Panc1 (cell line): ENCODE measurements at regions not wholly inside any gene's neighbourhood (a gene's known extent, or its start where the extent isn't known, plus 50 kb on each side); places are given as distances from the start of the nearest gene placed in this dataset.

Source experiments
- ATAC-seq: fragments of 200-7000 bp; cut with Tn5 transposase; 2 replicates; pipeline ENCODE4 v1.9.1; 2020; ENCODE audit warnings: mild to moderate bottlenecking, moderate library complexity
- BruUV-seq: library from RNA; stranded (reverse); fragments of 400-500 nt; replicated peaks from 2 replicates; lab custom pipeline; 2021; lab: Mats Ljungman, UMichigan
- CTCF ChIA-PET: fragments of 300-600 bp; sonication (Branson Sonifier 250); formaldehyde crosslinking; loops from one replicate; lab custom pipeline; 2022; ENCODE audit warnings: antibody characterized with exemption; lab: Charles Lee
- POLR2A ChIA-PET: fragments of 300-600 bp; sonication (Branson Sonifier 250); formaldehyde crosslinking; loops from one replicate; lab custom pipeline; 2022; ENCODE audit warnings: antibody characterized with exemption; lab: Charles Lee
- DNase-seq: peaks from one replicate; pipeline ENCODE4 v3.0.0-alpha.2; 2010; ENCODE audit warnings: low read depth, low spot score
- H3K27ac ChIP-seq: 2 replicates; pipeline ENCODE4 v1.5.1; 2011; ENCODE audit warnings: mild to moderate bottlenecking, low read length, inconsistent platforms
- H3K27me3 ChIP-seq: fragments of 200-500 bp; sonication (Bioruptor generic); 2 replicates; pipeline ENCODE4 v1.6.0; 2014; ENCODE audit warnings: low read length, inconsistent platforms; ENCODE audit not compliant: control insufficient read depth, insufficient read depth
- H3K36me3 ChIP-seq: fragments of 200-500 bp; sonication (Bioruptor generic); 2 replicates; pipeline ENCODE4 v1.5.1; 2014; ENCODE audit warnings: inconsistent platforms, mild to moderate bottlenecking, low read length, moderate library complexity; ENCODE audit not compliant: control insufficient read depth, insufficient read depth
- H3K4me1 ChIP-seq: 2 replicates; pipeline ENCODE4 v1.5.1; 2011; ENCODE audit warnings: inconsistent platforms, mild to moderate bottlenecking, low read length, moderate library complexity; ENCODE audit not compliant: control insufficient read depth, insufficient read depth
- H3K4me3 ChIP-seq, 2 experiments: 2 replicates each; pipeline ENCODE4 v1.5.1; 2011 to 2012; ENCODE audit warnings: low read depth in 2 of 2, low read length in 2 of 2, mild to moderate bottlenecking in 2 of 2, inconsistent platforms in 1 of 2, moderate library complexity in 1 of 2
- H3K9me3 ChIP-seq: fragments of 200-500 bp; sonication (Bioruptor generic); 2 replicates; pipeline ENCODE4 v1.5.1; 2014; ENCODE audit warnings: low read depth, mild to moderate bottlenecking, inconsistent platforms, low read length, moderate library complexity; ENCODE audit not compliant: control insufficient read depth, insufficient read depth
- CTCF ChIP-seq: fragments of 450-650 bp; IDR thresholded peaks from 2 replicates; pipeline ENCODE4 v1.5.1; 2017; ENCODE audit warnings: mild to moderate bottlenecking
- POLR2AphosphoS5 ChIP-seq: IDR thresholded peaks from 2 replicates; pipeline ENCODE4 v1.6.1; 2012; ENCODE audit warnings: mild to moderate bottlenecking, low read depth, low read length, moderate library complexity
- REST ChIP-seq, 2 experiments: IDR thresholded peaks; 2 replicates each; pipeline ENCODE4 v1.6.1; 2011 to 2012; ENCODE audit warnings: low read depth in 2 of 2, control low read depth in 1 of 2, low read length in 1 of 2, mild to moderate bottlenecking in 1 of 2, moderate library complexity in 1 of 2; ENCODE audit not compliant: insufficient read depth in 1 of 2
- SIN3A ChIP-seq: IDR thresholded peaks from 2 replicates; pipeline ENCODE4 v1.6.1; 2012; ENCODE audit warnings: low read depth, mild to moderate bottlenecking, low read length, moderate library complexity, borderline replicate concordance; ENCODE audit not compliant: insufficient read depth
- TCF7L2 ChIP-seq: IDR thresholded peaks from 2 replicates; pipeline ENCODE4 v1.6.1; 2011; ENCODE audit warnings: mild to moderate bottlenecking, low read depth, low read length, inconsistent platforms
- in situ Hi-C: cut with HindIII; loops from 2 replicates; pipeline ENCODE4 v1.10.0; 2016; ENCODE audit warnings: low sequenced_read_pairs, low pct_unique_long_range_greater_than_20kb
- intact Hi-C: fragments of 100-400 bp; cut with micrococcal nuclease; formaldehyde crosslinking; loops from one replicate; pipeline ENCODE4 v1.10.0; 2022; ENCODE audit not compliant: unreplicated experiment

- Histone ChIP-seq H3K4me3 (no peak overlapping the region), H3K27ac (no peak overlapping the region), H3K27me3 (no peaks in the 10 kb centered on the region), H3K36me3 (no peaks in the 10 kb centered on the region), H3K4me1 (no peaks in the 10 kb centered on the region), H3K9me3 (no peaks in the 10 kb centered on the region)
- no peak for TF ChIP-seq TCF7L2
- TF ChIP-seq CTCF: no peak
- TF ChIP-seq REST (IDR thresholded peaks at IDR 0.05; ENCODE audit: insufficient read depth in 1 of 2, low read depth in 2 of 2, low read length in 1 of 2): no peak
- no peak for TF ChIP-seq SIN3A
- no peak for TF ChIP-seq POLR2AphosphoS5
- in situ Hi-C loops: no loop called here
- DNase-seq: no peak
- ATAC-seq: no peak
- intact Hi-C loops: no loop called here
- no TSS peak for BruUV-seq
- ChIA-PET CTCF (no interaction called here), POLR2A (no interaction called here)
Observed at GRCh38 chr5:153086486-153086885, 404.0 kb upstream of the GRIA1 start.

- no peaks in the 10 kb centered on the region for H3K4me1 ChIP-seq
- POLR2A ChIA-PET: no interaction called here
- intact Hi-C loops: no loop called here
- ATAC-seq: no peak
- H3K27ac ChIP-seq: no peak overlapping the region
- in situ Hi-C loops: no loop called here
- no peaks in the 10 kb centered on the region for H3K27me3 ChIP-seq
- BruUV-seq: no TSS peak
- CTCF ChIA-PET: no interaction called here
- no peaks in the 10 kb centered on the region for H3K36me3 ChIP-seq
- no peaks in the 10 kb centered on the region for H3K9me3 ChIP-seq
- no peak overlapping the region for H3K4me3 ChIP-seq
- TF ChIP-seq CTCF (no peak), POLR2AphosphoS5 (no peak), TCF7L2 (no peak), SIN3A (no peak)
- no peak for DNase-seq
Observed at GRCh38 chr5:153088538-153088937, 401.9 kb upstream of the GRIA1 start.
